SU-DHL-6 (cell line): ENCODE measurements at regions not wholly inside any gene's neighbourhood (a gene's known extent, or its start where the extent isn't known, plus 50 kb on each side); places are given as distances from the start of the nearest gene placed in this dataset.

Experiments used
- H2AFZ ChIP-seq: fragments of 200-600 bp; sonication (generic); 2 replicates; pipeline ENCODE4 v1.6.1; 2014; ENCODE audit warnings: low read depth, mild to moderate bottlenecking, moderate library complexity, mixed read lengths, antibody characterized with exemption, low read length; ENCODE audit not compliant: severe bottlenecking
- H3F3A ChIP-seq: fragments of 200-600 bp; shearing (Covaris generic); 2 replicates; pipeline ENCODE4 v1.6.0; 2016; ENCODE audit warnings: antibody characterized with exemption, mild to moderate bottlenecking; ENCODE audit not compliant: insufficient read depth
- H3K27ac ChIP-seq: fragments of 200-600 bp; sonication (generic); 2 replicates; pipeline ENCODE4 v1.5.1; 2016; ENCODE audit warnings: low read depth, mild to moderate bottlenecking, low read length, moderate library complexity, mixed read lengths
- H3K27me3 ChIP-seq: fragments of 200-600 bp; sonication (generic), shearing (Covaris generic); 2 replicates; pipeline ENCODE4 v1.6.0; 2014; ENCODE audit warnings: mild to moderate bottlenecking, low read length
- H3K36me3 ChIP-seq: fragments of 200-600 bp; sonication (generic); 2 replicates; pipeline ENCODE4 v1.6.1; 2014; ENCODE audit warnings: mild to moderate bottlenecking, low read length, mixed read lengths
- H3K4me2 ChIP-seq: fragments of 300-600, 200-600 bp; shearing (Covaris generic), sonication (generic); 2 replicates; pipeline ENCODE4 v1.6.0; 2014; ENCODE audit warnings: low read length, low read depth, mild to moderate bottlenecking; ENCODE audit not compliant: poor library complexity, severe bottlenecking
- H3K4me3 ChIP-seq: fragments of 200-600 bp; sonication (generic); 2 replicates; pipeline ENCODE4 v1.5.1; 2014; ENCODE audit warnings: antibody characterized with exemption, low read length, mild to moderate bottlenecking, mixed read lengths; ENCODE audit not compliant: insufficient read depth, poor library complexity, severe bottlenecking
- H3K79me2 ChIP-seq: fragments of 200-600 bp; sonication (generic); 2 replicates; pipeline ENCODE4 v1.6.1; 2014; ENCODE audit warnings: mild to moderate bottlenecking, low read length, moderate library complexity; ENCODE audit not compliant: insufficient read depth
- H3K9ac ChIP-seq: fragments of 200-600 bp; sonication (generic); 2 replicates; pipeline ENCODE4 v1.7.0; 2014; ENCODE audit warnings: mild to moderate bottlenecking, low read length
- H3K9me2 ChIP-seq: fragments of 200-600 bp; sonication (generic); replicated peaks from 2 replicates; pipeline ENCODE4 v1.6.1; 2014; ENCODE audit warnings: low read length; ENCODE audit not compliant: insufficient read depth
- H3K9me3 ChIP-seq: fragments of 200-600 bp; sonication (generic); 2 replicates; pipeline ENCODE4 v1.6.1; 2014; ENCODE audit warnings: low read length, mixed read lengths; ENCODE audit not compliant: insufficient read depth
- H4K20me1 ChIP-seq: fragments of 200-600 bp; sonication (generic); 2 replicates; pipeline ENCODE4 v1.6.1; 2014; ENCODE audit warnings: low read depth, mild to moderate bottlenecking, antibody characterized with exemption, low read length, moderate library complexity, mixed read lengths
- EZH2phosphoT487 ChIP-seq: fragments of 200-600 bp; sonication (generic), shearing (Covaris generic); conservative IDR thresholded peaks from 2 replicates; pipeline ENCODE4 v1.6.1; 2018; ENCODE audit warnings: mild to moderate bottlenecking, antibody characterized with exemption, low read length, moderate library complexity, mixed read lengths
- TF ChIP-seq, protein P1 (sequence below): fragments of 200-600 bp; sonication (generic); IDR thresholded peaks from one replicate; pipeline ENCODE4 v1.5.1; 2017; ENCODE audit warnings: antibody characterized with exemption, mild to moderate bottlenecking, low read length, moderate library complexity; ENCODE audit not compliant: insufficient read depth, poor library complexity, severe bottlenecking

DNA sequence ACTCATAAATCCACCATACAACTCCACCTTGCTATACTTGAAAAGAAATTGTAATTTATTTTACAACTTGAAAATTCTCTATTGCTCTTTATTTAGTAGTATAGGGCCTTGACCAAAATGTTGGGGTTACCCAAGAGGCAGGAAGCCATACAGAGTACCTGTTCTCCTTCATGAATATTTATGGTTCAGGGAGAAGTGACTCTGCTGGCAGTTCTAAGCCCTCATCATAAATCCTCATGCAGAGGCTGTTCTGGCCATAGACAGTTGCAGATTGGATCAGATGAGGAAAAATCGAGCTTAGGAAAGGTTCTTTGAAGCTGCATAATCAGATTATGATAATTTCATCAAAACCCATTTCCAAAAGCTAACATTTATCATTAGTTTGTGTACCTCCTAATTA lies 449.4 kb upstream of the TENM4 start:
- no peaks in the 10 kb centered on the region for H4K20me1 ChIP-seq
- no peak overlapping the region for H3K4me2 ChIP-seq
- H3K27me3 ChIP-seq, result no peaks in the 10 kb centered on the region
- TF ChIP-seq EZH2phosphoT487, result no peak
- TF ChIP-seq, protein P1, sequence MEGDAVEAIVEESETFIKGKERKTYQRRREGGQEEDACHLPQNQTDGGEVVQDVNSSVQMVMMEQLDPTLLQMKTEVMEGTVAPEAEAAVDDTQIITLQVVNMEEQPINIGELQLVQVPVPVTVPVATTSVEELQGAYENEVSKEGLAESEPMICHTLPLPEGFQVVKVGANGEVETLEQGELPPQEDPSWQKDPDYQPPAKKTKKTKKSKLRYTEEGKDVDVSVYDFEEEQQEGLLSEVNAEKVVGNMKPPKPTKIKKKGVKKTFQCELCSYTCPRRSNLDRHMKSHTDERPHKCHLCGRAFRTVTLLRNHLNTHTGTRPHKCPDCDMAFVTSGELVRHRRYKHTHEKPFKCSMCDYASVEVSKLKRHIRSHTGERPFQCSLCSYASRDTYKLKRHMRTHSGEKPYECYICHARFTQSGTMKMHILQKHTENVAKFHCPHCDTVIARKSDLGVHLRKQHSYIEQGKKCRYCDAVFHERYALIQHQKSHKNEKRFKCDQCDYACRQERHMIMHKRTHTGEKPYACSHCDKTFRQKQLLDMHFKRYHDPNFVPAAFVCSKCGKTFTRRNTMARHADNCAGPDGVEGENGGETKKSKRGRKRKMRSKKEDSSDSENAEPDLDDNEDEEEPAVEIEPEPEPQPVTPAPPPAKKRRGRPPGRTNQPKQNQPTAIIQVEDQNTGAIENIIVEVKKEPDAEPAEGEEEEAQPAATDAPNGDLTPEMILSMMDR, result no peak
- H3K79me2 ChIP-seq, result no peaks in the 10 kb centered on the region
- no peaks in the 10 kb centered on the region for H3K9me2 ChIP-seq
- no peak overlapping the region for H3K27ac ChIP-seq
- H3K9ac ChIP-seq, result no peak overlapping the region
- no peaks in the 10 kb centered on the region for H3F3A ChIP-seq
- no peak overlapping the region for H2AFZ ChIP-seq
- no peaks in the 10 kb centered on the region for H3K9me3 ChIP-seq
- no peaks in the 10 kb centered on the region for H3K36me3 ChIP-seq
- H3K4me3 ChIP-seq, result no peak overlapping the region

DNA sequence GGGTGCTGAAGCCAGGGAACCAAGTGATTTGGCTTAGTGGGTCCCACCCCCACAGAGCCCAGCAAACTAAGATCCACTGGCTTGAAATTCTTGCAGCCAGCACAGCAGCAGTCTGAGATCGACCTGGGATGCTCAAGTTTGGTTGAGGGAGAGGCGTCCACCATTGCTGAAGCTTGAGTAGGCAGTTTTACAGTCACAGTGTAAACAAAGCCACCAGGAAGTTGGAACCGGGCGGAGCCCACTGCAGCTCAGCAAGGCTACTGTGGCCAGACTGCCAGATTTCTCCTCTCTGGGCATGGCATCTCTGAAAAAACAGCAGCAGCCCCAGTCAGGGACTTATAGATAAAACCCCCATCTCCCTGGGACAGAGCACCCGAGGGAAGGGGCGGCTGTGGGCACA lies 424.1 kb upstream of the TENM4 start:
- no peak overlapping the region for H3K4me2 ChIP-seq
- no peak overlapping the region for H2AFZ ChIP-seq
- H3K27ac ChIP-seq, result no peak overlapping the region
- H3K4me3 ChIP-seq, result no peak overlapping the region
- no peaks in the 10 kb centered on the region for H3K79me2 ChIP-seq
- no peaks in the 10 kb centered on the region for H3K9me3 ChIP-seq
- H3K27me3 ChIP-seq, result no peaks in the 10 kb centered on the region
- no peak overlapping the region for H3K9ac ChIP-seq
- no peaks in the 10 kb centered on the region for H3F3A ChIP-seq
- no peaks in the 10 kb centered on the region for H3K36me3 ChIP-seq
- no peaks in the 10 kb centered on the region for H3K9me2 ChIP-seq
- no peaks in the 10 kb centered on the region for H4K20me1 ChIP-seq
- TF ChIP-seq, protein P1, result no peak
- no peak for TF ChIP-seq EZH2phosphoT487

DNA sequence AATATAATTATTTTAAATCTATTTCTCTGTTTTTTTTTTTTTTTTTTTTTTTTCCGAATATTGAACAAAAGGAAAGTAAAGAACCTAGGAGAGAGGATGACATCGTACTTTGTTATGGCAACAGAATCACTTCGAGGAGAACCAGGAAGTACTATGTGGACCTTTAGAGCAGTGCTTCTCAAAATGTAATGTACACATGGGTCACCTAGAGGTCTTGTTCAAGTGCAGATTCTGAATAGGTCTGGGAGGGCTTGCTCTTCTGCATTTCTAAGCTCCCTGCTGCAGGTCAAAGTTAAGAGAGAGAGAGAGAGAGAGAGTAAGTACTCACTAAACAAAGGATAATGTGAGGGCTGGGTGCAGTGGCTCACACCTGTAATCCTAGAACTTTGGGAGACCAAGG lies 419.5 kb upstream of the TENM4 start:
- no peaks in the 10 kb centered on the region for H3F3A ChIP-seq
- no peaks in the 10 kb centered on the region for H3K79me2 ChIP-seq
- no peak overlapping the region for H3K4me3 ChIP-seq
- no peaks in the 10 kb centered on the region for H3K36me3 ChIP-seq
- H2AFZ ChIP-seq, result no peak overlapping the region
- no peaks in the 10 kb centered on the region for H3K9me2 ChIP-seq
- no peaks in the 10 kb centered on the region for H3K9me3 ChIP-seq
- TF ChIP-seq, protein P1, result no peak
- no peak for TF ChIP-seq EZH2phosphoT487
- no peaks in the 10 kb centered on the region for H4K20me1 ChIP-seq
- H3K27me3 ChIP-seq, result no peaks in the 10 kb centered on the region
- H3K9ac ChIP-seq, result no peak overlapping the region
- no peak overlapping the region for H3K27ac ChIP-seq
- H3K4me2 ChIP-seq, result no peak overlapping the region
